NT2/D1 (cell line): ENCODE measurements at regions not wholly inside any gene's neighbourhood (a gene's known extent, or its start where the extent isn't known, plus 50 kb on each side); places are given as distances from the start of the nearest gene placed in this dataset.

Experiments
- SUZ12 ChIP-seq: IDR thresholded peaks from 2 replicates; pipeline ENCODE4 v1.6.1; 2011; ENCODE audit not compliant: insufficient read length, insufficient read depth; ENCODE audit errors: extremely low read depth
- YY1 ChIP-seq: IDR thresholded peaks from 2 replicates; pipeline ENCODE4 v1.6.1; 2011; ENCODE audit not compliant: insufficient read length, insufficient read depth
- ZNF274 ChIP-seq: IDR thresholded peaks from 2 replicates; pipeline ENCODE4 v1.6.1; 2011; ENCODE audit warnings: mild to moderate bottlenecking, low read depth, low read length

DNA sequence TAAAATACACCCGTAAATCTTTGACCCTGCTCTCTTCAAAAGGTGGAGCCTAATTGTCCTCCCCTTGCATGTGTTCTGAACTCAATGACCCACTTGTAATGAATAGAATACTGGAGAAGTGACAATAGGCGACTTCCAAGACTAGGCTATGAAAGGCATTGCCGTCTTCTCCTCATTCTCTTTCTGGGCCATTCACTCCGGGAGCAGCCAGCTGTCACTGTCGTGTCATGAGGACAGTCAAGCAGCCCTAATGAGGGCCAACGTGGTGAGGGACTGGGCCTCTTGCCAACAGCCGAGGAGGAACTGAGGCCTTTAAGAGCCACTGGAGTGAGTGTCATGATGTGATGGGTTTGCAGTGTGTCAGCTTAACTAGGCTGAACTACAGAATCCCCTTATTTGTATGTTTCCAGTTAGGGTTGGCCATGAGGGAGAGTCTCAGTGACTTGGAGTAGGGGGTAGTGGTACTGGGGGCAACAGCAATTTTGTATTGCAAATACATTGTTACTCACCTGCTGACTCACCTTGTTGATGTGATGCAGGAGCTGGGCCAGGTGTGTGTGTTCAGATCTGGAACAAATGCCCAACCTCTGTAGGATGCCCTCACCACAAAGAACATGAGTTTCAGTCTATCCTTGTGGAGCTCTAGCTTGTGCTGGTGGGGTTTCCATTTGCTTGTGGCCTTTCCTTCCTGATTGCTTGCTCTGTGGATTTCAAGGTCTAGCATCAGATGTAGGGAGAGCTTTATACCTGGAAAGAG lies 188.5 kb upstream of the PROK2 start:
- TF ChIP-seq YY1 (no peak), SUZ12 (no peak), ZNF274 (no peak)
